Immature natural killer cell (primary cell): ENCODE measurements at regions not wholly inside any gene's neighbourhood (a gene's known extent, or its start where the extent isn't known, plus 50 kb on each side); places are given as distances from the start of the nearest gene placed in this dataset.

Experiments
- DNase-seq, 3 donors: peaks; one replicate each; pipeline ENCODE4 v3.0.0; 2022; ENCODE audit warnings: mixed read lengths in 1 of 3
- H3K27ac Mint-ChIP-seq, 6 donors: one replicate each; pipeline ENCODE4 v1.8.0; 2020; ENCODE audit warnings: mixed read lengths in 6 of 6, mild to moderate bottlenecking in 5 of 6, inconsistent platforms in 4 of 6, moderate library complexity in 3 of 6
- H3K27me3 Mint-ChIP-seq, 3 donors: one replicate each; pipeline ENCODE4 v1.8.0; 2020 to 2021; ENCODE audit warnings: low read depth in 3 of 3, mild to moderate bottlenecking in 3 of 3, mixed read lengths in 3 of 3, moderate library complexity in 3 of 3, inconsistent platforms in 1 of 3
- H3K36me3 Mint-ChIP-seq, 3 donors: one replicate each; pipeline ENCODE4 v1.8.0; 2020; ENCODE audit warnings: mixed read lengths in 3 of 3, inconsistent platforms in 2 of 3, mild to moderate bottlenecking in 2 of 3
- H3K4me1 Mint-ChIP-seq, 2 donors: one replicate each; pipeline ENCODE4 v1.8.0; 2020; ENCODE audit warnings: inconsistent platforms in 2 of 2, mild to moderate bottlenecking in 2 of 2, mixed read lengths in 2 of 2, moderate library complexity in 1 of 2
- H3K4me3 Mint-ChIP-seq, 5 donors: one replicate each; pipeline ENCODE4 v1.8.0; 2020; ENCODE audit warnings: mild to moderate bottlenecking in 5 of 5, mixed read lengths in 5 of 5, inconsistent platforms in 3 of 5, moderate library complexity in 3 of 5
- H3K9me3 Mint-ChIP-seq, 6 donors: one replicate each; pipeline ENCODE4 v1.8.0; 2020; ENCODE audit warnings: mild to moderate bottlenecking in 6 of 6, mixed read lengths in 6 of 6, inconsistent platforms in 4 of 6, moderate library complexity in 3 of 6

DNA sequence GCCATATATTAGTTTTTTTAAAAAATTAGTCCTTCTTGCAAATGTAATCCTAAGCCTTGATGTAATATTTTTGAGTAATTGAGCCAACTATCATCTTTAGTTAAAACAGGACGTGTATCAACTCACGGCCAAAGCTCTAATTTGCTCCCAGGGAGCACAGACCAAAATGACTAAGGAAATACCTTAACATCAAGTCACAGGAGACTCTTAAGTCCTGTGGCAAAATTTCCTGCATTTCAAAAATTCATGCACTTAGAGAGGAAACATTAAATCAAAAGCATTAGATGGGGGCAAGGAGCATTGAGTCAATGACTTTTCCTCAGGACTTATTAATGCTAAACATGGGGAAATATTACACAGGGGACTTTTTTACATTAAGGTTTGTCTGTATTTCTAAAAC is 276.0 kb downstream of the MFSD1 start:
- Mint-ChIP-seq H3K4me3 (no peak overlapping the region), H3K4me1 (no peaks in the 10 kb centered on the region), H3K27me3 (peaks cover 0 to 3% (median 3%) of the 10 kb centered on the region in 3 donors), H3K27ac (no peak overlapping the region), H3K9me3 (peaks cover 0 to 12% (median 4%) of the 10 kb centered on the region in 6 donors), H3K36me3 (no peaks in the 10 kb centered on the region)
- no peak for DNase-seq

DNA sequence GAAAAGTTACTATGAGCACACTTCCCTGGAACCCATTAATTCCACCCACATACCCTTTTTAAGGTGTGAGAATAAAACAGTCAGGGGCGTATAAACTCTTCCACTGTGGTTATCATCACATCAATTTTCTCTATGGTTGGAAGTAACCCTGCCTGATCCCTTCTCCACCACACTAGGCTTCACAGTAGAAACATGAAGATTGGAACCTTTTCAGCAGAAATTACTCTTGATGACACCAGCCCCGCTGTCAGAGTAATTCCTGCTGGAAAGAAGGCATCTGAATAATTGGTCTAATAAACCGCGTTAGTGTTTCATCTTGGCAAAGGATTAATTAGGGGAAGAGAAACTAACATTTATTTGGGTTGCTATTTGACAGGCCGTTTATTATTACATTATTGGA is 278.4 kb downstream of the MFSD1 start:
- H3K9me3 Mint-ChIP-seq = peaks cover 0 to 18% (median 4%) of the 10 kb centered on the region in 6 donors
- H3K4me1 Mint-ChIP-seq = no peaks in the 10 kb centered on the region
- no peak overlapping the region for H3K27ac Mint-ChIP-seq

DNA sequence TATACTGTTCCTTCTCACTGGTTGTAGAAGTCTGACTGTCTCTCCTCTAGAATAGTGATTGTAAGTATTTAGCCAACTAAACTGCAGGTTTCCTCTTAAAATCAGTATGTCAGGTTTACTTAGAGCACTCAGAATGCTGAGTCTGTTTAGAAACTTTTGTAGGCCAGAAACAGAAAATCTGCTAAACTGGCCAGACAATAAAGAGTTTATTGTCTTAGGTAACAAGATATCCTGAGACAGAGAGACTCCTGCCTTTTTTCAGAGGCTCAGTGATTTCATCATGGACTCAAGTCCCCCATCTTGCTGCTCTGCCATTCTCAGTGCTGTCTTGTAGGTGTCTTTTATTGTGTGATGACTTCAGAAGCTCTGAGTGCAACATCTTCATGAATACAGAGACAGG is 279.0 kb downstream of the MFSD1 start:
- Mint-ChIP-seq H3K4me3 (no peak overlapping the region), H3K27me3 (peaks cover 0 to 3% (median 0%) of the 10 kb centered on the region in 3 donors), H3K27ac (no peak overlapping the region), H3K9me3 (peaks cover 0 to 18% (median 4%) of the 10 kb centered on the region in 6 donors), H3K4me1 (no peaks in the 10 kb centered on the region), H3K36me3 (no peaks in the 10 kb centered on the region)
- DNase-seq = no peak

More for the DNA sequence above, 278.4 kb downstream of the MFSD1 start:
- no peaks in the 10 kb centered on the region for H3K36me3 Mint-ChIP-seq
- H3K4me3 Mint-ChIP-seq = no peak overlapping the region
- DNase-seq = no peak
- peaks cover 0 to 3% (median 0%) of the 10 kb centered on the region in 3 donors for H3K27me3 Mint-ChIP-seq

DNA sequence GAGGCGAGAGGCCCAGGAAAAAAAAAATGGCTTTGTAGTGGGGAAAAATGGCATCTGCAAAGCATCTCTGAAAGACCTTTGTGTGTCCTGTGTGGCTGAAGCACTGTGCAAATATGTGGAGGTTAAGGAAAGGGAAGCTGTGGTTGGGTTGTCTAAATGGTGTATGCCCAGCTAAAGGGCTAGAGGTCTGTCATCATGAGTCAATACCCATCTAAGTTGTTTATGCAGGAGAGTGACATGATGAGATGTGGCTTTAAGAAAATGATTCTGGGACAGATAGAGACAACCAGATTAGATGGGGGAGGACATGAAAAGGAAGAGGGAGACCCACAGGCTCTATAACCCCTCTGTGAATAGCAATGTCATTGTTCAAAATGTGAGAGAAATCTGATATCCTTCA is 280.7 kb downstream of the MFSD1 start:
- Mint-ChIP-seq H3K4me3 (no peak overlapping the region), H3K27ac (no peak overlapping the region), H3K9me3 (peaks cover 0 to 18% (median 3%) of the 10 kb centered on the region in 6 donors), H3K36me3 (no peaks in the 10 kb centered on the region), H3K27me3 (no peaks in the 10 kb centered on the region), H3K4me1 (no peaks in the 10 kb centered on the region)
- DNase-seq = no peak

DNA sequence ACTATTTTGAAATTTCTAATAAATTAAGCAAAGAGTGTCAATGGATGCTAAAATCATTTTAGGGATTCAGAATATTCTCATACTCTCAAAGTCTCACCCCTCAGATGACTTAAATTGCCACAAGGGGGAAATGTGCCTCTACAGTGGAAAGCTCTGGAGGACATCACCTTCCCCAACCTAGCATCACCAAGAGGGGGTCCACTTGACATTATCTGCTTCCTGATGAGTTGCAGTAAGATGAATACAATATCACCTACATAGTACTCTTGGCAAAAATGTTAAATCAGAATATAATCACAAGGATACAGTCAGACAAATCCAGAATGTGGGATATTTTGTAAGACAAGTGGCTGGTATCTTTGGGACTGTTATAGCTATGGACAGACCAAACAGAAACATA is 290.1 kb downstream of the MFSD1 start:
- peaks cover 0 to 8% (median 5%) of the 10 kb centered on the region in 6 donors for H3K9me3 Mint-ChIP-seq
- no peak overlapping the region for H3K4me3 Mint-ChIP-seq
- no peak for DNase-seq
- H3K4me1 Mint-ChIP-seq = no peaks in the 10 kb centered on the region
- H3K27me3 Mint-ChIP-seq = peaks cover 0 to 4% (median 2%) of the 10 kb centered on the region in 3 donors
- H3K27ac Mint-ChIP-seq = no peak overlapping the region
- no peaks in the 10 kb centered on the region for H3K36me3 Mint-ChIP-seq

DNA sequence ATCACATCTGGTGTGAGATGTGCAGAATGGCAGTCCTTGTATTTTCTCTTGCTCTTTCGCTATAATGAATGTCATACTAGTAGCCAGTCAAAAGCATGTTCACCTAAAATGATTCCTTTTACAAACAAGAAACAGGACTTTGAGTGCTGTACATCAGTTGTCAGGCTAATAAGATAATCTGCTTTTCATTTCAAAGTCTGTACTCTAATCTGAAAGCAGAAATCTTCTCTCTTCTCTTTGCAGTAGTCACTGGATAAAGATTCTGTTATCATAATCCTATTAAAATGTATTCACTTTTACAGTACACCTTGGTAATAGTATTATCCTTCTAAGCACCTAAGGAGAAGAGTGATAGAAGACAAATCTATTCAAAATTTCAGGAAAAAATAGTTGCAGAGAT is 300.1 kb downstream of the MFSD1 start:
- Mint-ChIP-seq H3K4me1 (no peaks in the 10 kb centered on the region), H3K9me3 (peaks cover 0 to 9% (median 0%) of the 10 kb centered on the region in 6 donors), H3K36me3 (no peaks in the 10 kb centered on the region), H3K27ac (no peak overlapping the region), H3K4me3 (no peak overlapping the region), H3K27me3 (no peaks in the 10 kb centered on the region)
- no peak for DNase-seq

DNA sequence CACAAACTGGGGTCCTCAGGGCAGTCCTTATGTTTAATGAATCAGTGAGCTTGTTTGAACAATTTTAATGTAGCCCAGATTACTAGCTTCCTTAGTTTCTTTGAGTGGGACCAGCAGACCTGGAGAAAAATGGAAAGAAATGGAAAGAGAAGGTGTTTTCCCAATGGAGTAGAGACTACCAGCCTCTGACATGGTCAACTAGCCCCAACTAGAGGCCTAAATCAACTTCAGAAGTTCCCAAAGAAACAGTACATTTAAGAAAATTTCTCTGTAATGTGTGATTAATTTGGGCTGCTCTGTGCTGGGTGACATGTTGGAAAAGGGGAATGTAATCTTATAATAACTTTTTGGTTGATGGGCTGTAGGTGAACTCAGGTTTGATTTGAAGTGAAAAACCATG is 310.9 kb downstream of the MFSD1 start:
- DNase-seq = no peak
- no peaks in the 10 kb centered on the region for H3K4me1 Mint-ChIP-seq
- H3K4me3 Mint-ChIP-seq = no peak overlapping the region
- peaks cover 0 to 3% (median 0%) of the 10 kb centered on the region in 3 donors for H3K27me3 Mint-ChIP-seq
- no peak overlapping the region for H3K27ac Mint-ChIP-seq
- peaks cover 0 to 17% (median 4%) of the 10 kb centered on the region in 6 donors for H3K9me3 Mint-ChIP-seq
- H3K36me3 Mint-ChIP-seq = no peaks in the 10 kb centered on the region

DNA sequence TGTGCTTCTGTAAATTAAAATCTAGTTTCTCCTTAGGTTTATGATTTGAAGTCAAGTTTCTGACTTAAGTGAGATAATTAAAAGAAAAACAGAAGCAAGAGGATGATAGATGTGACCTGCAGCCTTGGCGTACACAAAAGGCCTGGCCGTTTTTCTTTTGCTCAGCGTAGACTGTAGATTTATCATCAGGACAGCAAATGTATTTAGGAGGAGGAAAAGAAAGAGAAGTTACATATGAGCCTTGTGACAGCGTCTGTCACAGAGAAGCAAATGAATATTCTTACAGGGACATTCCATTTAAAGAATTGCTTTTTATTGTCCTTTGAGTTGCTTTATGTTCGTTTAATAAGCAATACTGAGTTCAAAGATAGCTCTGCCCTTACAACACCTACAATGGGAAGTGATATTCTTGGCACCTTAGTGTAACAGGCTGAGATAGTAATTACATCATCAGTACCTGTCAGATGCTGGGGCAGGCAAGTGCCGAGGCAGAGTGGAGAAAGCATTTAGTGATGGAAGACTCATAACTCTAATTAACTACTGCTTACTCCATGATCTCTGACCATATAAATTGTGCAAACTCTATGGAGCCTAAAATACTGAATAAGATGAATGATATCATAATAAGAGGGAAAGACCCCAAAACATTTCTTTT is 311.5 kb downstream of the MFSD1 start:
- no peaks in the 10 kb centered on the region for H3K4me1 Mint-ChIP-seq
- DNase-seq = no peak

DNA sequence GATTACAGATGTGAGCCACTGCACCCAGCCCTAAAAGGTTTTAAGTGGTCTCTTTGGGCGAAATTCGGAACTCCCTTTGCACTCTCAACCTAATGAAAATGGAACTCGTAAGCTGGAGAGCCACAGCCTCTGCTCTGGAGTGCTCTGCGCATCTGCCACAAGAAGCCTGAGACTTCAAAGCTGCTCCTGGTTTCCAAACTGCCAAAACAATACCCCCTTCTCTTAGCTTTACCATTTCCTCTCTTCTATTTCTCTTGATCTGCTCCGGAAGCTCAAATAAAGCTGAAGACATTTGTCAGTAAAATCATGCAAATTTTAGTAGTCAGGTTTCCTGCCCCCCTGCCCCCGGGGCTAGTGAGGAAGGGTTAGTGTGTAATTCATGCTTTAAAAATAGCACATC is 312.7 kb downstream of the MFSD1 start:
- no peak for DNase-seq
- Mint-ChIP-seq H3K27ac (no peak overlapping the region), H3K36me3 (no peaks in the 10 kb centered on the region)

More for the DNA sequence above, 311.5 kb downstream of the MFSD1 start:
- H3K9me3 Mint-ChIP-seq = peaks cover 0 to 20% (median 4%) of the 10 kb centered on the region in 6 donors
- no peak overlapping the region for H3K4me3 Mint-ChIP-seq
- peaks cover 0 to 3% (median 0%) of the 10 kb centered on the region in 3 donors for H3K27me3 Mint-ChIP-seq
- H3K36me3 Mint-ChIP-seq = no peaks in the 10 kb centered on the region
- no peak overlapping the region for H3K27ac Mint-ChIP-seq

DNA sequence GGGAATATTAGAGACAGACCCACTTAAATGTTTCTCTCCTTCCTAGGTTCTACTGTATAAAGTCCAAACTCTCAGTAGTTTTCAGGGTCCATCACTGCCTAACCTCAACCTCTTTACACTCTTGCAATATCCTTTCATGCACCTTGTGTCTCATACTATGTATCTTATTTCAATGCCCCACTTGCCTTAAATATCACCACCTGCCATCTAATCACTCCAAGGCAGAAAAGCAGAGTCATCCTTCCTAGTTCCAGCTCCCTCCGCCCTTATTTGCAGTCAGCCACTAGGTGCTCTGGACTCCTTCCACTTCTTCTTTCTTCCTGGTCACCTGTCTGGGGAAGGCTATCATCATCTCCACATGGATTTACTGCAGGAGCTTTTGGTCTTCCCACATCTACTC is 322.0 kb downstream of the MFSD1 start:
- H3K27me3 Mint-ChIP-seq = peaks cover 0 to 4% (median 0%) of the 10 kb centered on the region in 3 donors
- no peak overlapping the region for H3K4me3 Mint-ChIP-seq
- H3K4me1 Mint-ChIP-seq = no peaks in the 10 kb centered on the region
- H3K27ac Mint-ChIP-seq = no peak overlapping the region
- DNase-seq = no peak
- peaks cover 0 to 5% (median 2%) of the 10 kb centered on the region in 6 donors for H3K9me3 Mint-ChIP-seq
- H3K36me3 Mint-ChIP-seq = no peaks in the 10 kb centered on the region

More for the DNA sequence above, 312.7 kb downstream of the MFSD1 start:
- H3K27me3 Mint-ChIP-seq = peaks cover 0 to 2% (median 1%) of the 10 kb centered on the region in 3 donors
- no peak overlapping the region for H3K4me3 Mint-ChIP-seq
- peaks cover 0 to 22% (median 3%) of the 10 kb centered on the region in 6 donors for H3K9me3 Mint-ChIP-seq
- H3K4me1 Mint-ChIP-seq = no peaks in the 10 kb centered on the region

DNA sequence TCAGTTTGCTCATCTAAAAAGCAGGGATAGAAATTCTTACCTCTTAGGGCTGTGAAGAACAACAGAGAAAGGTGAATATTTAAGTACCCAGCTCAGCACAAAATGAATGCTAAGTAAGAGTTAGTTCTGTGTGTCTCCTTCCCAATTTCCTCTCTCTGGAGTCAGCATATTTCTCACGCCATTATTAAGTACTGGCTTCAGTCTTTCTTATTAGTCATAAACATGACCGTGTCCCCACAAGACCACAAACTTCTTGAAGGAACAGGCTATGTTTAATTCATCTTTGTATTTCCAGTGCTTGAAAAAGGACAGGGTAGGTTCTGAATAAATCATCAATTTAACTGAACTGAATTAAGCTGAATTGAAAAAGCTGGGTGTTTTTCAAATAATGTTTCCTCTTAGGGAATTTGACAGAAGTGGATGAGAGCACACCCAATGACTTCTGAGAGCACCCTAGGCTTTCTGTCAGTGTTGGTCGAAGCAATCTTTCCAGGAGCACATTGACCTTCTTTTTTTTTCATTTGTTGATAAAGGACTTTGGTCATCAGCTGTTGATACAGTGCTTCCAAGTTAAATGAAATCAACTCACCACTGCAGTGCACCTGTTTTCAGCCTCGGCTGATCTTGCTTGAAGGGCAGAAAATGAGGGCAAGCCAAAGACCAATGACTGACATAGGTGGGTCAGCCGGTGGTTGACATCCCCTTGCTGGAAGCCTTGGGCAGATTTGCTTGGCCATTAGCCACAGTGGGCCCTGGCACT is 324.6 kb downstream of the MFSD1 start:
- Mint-ChIP-seq H3K36me3 (no peaks in the 10 kb centered on the region), H3K9me3 (peaks cover 0 to 5% (median 1%) of the 10 kb centered on the region in 6 donors), H3K4me3 (no peak overlapping the region), H3K4me1 (no peaks in the 10 kb centered on the region), H3K27me3 (peaks cover 0 to 2% (median 0%) of the 10 kb centered on the region in 3 donors), H3K27ac (no peak overlapping the region)
- DNase-seq = no peak

DNA sequence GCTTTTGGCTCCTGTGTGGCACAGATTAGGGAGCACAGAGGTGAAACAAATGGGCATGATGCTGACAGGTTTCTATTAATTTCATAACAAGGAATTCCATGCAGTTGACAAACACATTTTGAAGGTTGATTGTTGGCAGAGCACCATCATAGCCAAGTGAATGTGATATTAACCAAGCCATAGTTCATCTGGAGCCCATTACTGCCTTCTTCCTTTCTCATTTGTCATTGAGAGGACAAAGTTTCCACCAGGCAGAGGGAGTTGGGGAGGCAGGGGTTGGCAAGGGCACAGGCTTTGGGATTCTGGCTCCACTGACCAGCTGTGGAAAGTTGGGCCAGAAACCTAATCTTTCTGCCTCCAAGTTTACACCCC is 325.2 kb downstream of the MFSD1 start:
- no peak for DNase-seq
- Mint-ChIP-seq H3K27me3 (peaks cover 0 to 1% (median under 1%) of the 10 kb centered on the region in 3 donors), H3K36me3 (no peaks in the 10 kb centered on the region), H3K4me3 (no peak overlapping the region), H3K9me3 (peaks cover 0 to 5% (median 1%) of the 10 kb centered on the region in 6 donors), H3K4me1 (no peaks in the 10 kb centered on the region), H3K27ac (no peak overlapping the region)

DNA sequence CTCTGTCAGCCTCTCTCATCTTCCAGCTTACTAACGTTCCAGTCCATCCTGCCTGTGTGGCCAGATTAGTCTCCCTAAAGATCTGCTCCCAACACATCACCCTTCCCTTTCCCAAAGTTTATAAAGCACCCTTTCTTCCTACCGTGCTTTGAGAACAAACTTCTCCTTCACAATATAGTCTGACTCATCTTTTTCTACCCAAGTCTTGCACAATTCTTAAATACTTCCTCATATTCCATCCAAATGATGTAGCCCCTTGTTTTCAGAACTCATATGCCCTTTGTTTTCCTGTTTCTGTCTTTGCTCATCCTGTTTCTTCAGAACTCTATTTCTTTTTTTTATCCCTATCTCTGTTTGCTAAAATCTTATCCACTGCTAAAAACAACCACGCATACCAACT is 326.8 kb downstream of the MFSD1 start:
- no peak overlapping the region for H3K27ac Mint-ChIP-seq
- no peaks in the 10 kb centered on the region for H3K4me1 Mint-ChIP-seq
- no peak for DNase-seq
- H3K27me3 Mint-ChIP-seq = peaks cover 0 to 1% (median 0%) of the 10 kb centered on the region in 3 donors
- H3K36me3 Mint-ChIP-seq = no peaks in the 10 kb centered on the region
- H3K4me3 Mint-ChIP-seq = no peak overlapping the region
- H3K9me3 Mint-ChIP-seq = peaks cover 0 to 5% (median under 1%) of the 10 kb centered on the region in 6 donors

DNA sequence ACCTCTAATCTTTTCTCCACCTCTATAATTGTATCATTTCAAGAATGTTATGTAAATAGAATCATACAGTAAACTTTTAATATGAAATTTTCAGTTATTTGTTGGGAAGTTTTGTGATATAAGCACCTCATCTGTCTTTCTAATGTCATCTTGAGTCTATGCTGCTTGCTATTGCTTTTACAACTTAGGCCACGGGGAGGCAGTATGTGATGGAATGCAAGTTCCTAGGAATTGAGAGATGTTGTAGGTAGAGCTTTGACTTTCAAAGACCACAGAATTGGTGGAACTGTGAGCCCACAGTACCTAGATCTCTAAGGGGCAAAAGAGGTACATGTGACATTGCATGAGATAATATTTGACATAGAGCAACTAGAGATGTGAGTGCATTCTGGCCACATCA is 328.3 kb downstream of the MFSD1 start:
- H3K27ac Mint-ChIP-seq = no peak overlapping the region
- H3K4me1 Mint-ChIP-seq = no peaks in the 10 kb centered on the region
- no peak overlapping the region for H3K4me3 Mint-ChIP-seq
- peaks cover 0 to 4% (median 0%) of the 10 kb centered on the region in 6 donors for H3K9me3 Mint-ChIP-seq
- no peaks in the 10 kb centered on the region for H3K36me3 Mint-ChIP-seq
- no peak for DNase-seq
- peaks cover 0 to 1% (median 0%) of the 10 kb centered on the region in 3 donors for H3K27me3 Mint-ChIP-seq
